Ovary (tissue), 7 donors: ENCODE measurements at regions not wholly inside any gene's neighbourhood (a gene's known extent, or its start where the extent isn't known, plus 50 kb on each side); places are given as distances from the start of the nearest gene placed in this dataset.

Experiments
- DNase-seq, 5 donors: peaks; one replicate each; pipeline ENCODE4 v3.0.0-alpha.2; 2019 to 2020
- H3K27ac ChIP-seq, 2 donors: fragments of 200-600 bp; one replicate each; pipeline versions ENCODE4 v1.5.1 to v1.8.0; 2019 to 2022
- H3K27me3 ChIP-seq: fragments of 200-600 bp; one replicate; pipeline ENCODE4 v1.8.0; 2022
- H3K36me3 ChIP-seq: fragments of 200-600 bp; sonication (generic); one replicate; pipeline ENCODE4 v1.5.1; 2019
- H3K4me1 ChIP-seq: one replicate; pipeline ENCODE4 v1.8.1; 2013; ENCODE audit warnings: mild to moderate bottlenecking, moderate library complexity; ENCODE audit not compliant: insufficient read depth
- H3K4me3 ChIP-seq: fragments of 200-600 bp; sonication (generic); one replicate; pipeline ENCODE4 v1.5.1; 2017
- H3K9me3 ChIP-seq, 2 donors: fragments of 200-600 bp in 1 of 2; sonication (generic) in 1 of 2; one replicate each; pipeline versions ENCODE4 v1.5.1 to v1.8.1; 2013 to 2019; ENCODE audit warnings: mild to moderate bottlenecking in 1 of 2, moderate library complexity in 1 of 2
- EP300 ChIP-seq: sonication (generic); formaldehyde crosslinking; IDR thresholded peaks from one replicate; pipeline ENCODE4 v1.6.1; 2017; ENCODE audit warnings: antibody characterized with exemption
- POLR2A ChIP-seq: fragments of 450-650 bp; IDR thresholded peaks from one replicate; pipeline ENCODE4 v1.6.1; 2017; ENCODE audit warnings: antibody characterized with exemption, mild to moderate bottlenecking, moderate library complexity
- WGBS, 3 donors: extraction: QIAGEN DNeasy Blood & Tissue Kit in 1 of 3; methylation state at CpG; one replicate each; pipeline versions ENCODE4 v1.1.5 to v1.1.7; 2013 to 2017; 5-methylcytosine and 5-hydroxymethylcytosine counted together
- intact Hi-C, 4 donors: fragments of 100-400 bp; cut with DNase I; formaldehyde crosslinking; loops; one replicate each; pipeline versions ENCODE4 v1.11.0 to v1.15.1; 2022 to 2023
- TF ChIP-seq, protein P1 (sequence below), 3 donors: fragments of 450-650 bp in 2 of 3; fragments of 200-600 bp in 1 of 3; IDR thresholded peaks; one replicate each; pipeline versions ENCODE4 v1.5.1 to v1.8.0; 2016 to 2022; ENCODE audit warnings: antibody characterized with exemption in 3 of 3, mild to moderate bottlenecking in 1 of 3
- donor health status: DM: no; HTN: no; CAD: no; lungs with moderate emphysema.
- donor health status: DM: no; HTN: no; CAD: no.
- donor health status: Bipolar disorder and iron deficiency.
- donor health status: DM: no; HTN: no; CAD: no.
- donor health status: DM: yes; HTN: yes; CAD: no.

DNA sequence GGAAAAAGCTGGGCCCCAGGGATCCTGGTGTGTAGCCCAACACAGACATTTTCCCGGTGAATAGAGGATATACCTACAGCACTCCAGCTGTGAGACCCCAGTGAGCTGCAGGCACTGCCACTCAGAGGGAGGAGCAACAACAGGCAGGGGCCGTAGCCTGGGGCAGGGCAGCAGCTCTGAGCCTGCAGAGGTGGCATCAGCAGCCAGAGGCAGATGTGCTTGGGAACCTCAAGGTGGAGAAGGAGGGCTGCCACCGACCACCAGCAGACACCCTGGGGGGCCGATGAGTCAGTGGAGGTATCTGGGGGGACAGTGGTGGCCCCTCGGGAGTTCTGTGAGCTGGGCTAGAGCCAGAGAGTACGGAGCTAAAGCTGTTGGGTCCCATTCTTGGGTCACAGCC is 110.2 kb upstream of the GDF10 start:
- WGBS, 3 donors, result 80 to 88% (median 85%) methylated on average over 5 to 6 of the region's 6 CpGs
- DNase-seq, result no peak
- intact Hi-C loops, result no loop called here

DNA sequence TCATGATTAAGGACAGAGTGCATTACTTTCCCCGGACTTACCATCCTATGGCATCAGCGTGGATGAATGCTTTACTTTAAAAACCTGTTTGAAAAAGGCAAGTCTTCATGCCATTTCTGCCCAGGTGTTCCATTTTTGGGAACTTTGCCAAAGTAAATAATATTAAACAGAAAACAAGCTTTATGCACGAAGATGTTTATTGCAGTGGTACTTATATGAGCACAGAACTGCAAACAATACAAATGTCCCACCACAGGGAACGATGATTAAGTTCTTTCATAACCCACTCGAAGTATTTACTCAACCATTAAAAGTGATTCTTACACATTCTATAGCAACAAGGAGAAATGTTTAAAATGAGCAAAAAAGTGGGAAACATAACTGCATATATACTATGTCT is 109.7 kb upstream of the GDF10 start:
- intact Hi-C loops, result no loop called here
- no peaks in the 10 kb centered on the region for H3K36me3 ChIP-seq
- no peak overlapping the region for H3K4me3 ChIP-seq
- DNase-seq, result no peak
- no peaks in the 10 kb centered on the region for H3K27me3 ChIP-seq
- no peak for TF ChIP-seq POLR2A
- TF ChIP-seq EP300, result no peak
- TF ChIP-seq, protein P1, sequence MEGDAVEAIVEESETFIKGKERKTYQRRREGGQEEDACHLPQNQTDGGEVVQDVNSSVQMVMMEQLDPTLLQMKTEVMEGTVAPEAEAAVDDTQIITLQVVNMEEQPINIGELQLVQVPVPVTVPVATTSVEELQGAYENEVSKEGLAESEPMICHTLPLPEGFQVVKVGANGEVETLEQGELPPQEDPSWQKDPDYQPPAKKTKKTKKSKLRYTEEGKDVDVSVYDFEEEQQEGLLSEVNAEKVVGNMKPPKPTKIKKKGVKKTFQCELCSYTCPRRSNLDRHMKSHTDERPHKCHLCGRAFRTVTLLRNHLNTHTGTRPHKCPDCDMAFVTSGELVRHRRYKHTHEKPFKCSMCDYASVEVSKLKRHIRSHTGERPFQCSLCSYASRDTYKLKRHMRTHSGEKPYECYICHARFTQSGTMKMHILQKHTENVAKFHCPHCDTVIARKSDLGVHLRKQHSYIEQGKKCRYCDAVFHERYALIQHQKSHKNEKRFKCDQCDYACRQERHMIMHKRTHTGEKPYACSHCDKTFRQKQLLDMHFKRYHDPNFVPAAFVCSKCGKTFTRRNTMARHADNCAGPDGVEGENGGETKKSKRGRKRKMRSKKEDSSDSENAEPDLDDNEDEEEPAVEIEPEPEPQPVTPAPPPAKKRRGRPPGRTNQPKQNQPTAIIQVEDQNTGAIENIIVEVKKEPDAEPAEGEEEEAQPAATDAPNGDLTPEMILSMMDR (IDR thresholded peaks at IDR 0.05), result no peak
- H3K4me1 ChIP-seq, result no peaks in the 10 kb centered on the region
- no peaks in the 10 kb centered on the region for H3K9me3 ChIP-seq
- 82 to 88% (median 86%) methylated on average over 5 of the region's 5 CpGs for WGBS, 3 donors
- no peak overlapping the region for H3K27ac ChIP-seq

More for the DNA sequence above, 110.2 kb upstream of the GDF10 start:
- no peak overlapping the region for H3K27ac ChIP-seq
- no peaks in the 10 kb centered on the region for H3K36me3 ChIP-seq
- TF ChIP-seq, protein P1 (IDR thresholded peaks at IDR 0.05), result no peak
- TF ChIP-seq EP300 (no peak), POLR2A (no peak)
- no peaks in the 10 kb centered on the region for H3K4me1 ChIP-seq
- H3K4me3 ChIP-seq, result no peak overlapping the region
- no peaks in the 10 kb centered on the region for H3K9me3 ChIP-seq
- H3K27me3 ChIP-seq, result no peaks in the 10 kb centered on the region

DNA sequence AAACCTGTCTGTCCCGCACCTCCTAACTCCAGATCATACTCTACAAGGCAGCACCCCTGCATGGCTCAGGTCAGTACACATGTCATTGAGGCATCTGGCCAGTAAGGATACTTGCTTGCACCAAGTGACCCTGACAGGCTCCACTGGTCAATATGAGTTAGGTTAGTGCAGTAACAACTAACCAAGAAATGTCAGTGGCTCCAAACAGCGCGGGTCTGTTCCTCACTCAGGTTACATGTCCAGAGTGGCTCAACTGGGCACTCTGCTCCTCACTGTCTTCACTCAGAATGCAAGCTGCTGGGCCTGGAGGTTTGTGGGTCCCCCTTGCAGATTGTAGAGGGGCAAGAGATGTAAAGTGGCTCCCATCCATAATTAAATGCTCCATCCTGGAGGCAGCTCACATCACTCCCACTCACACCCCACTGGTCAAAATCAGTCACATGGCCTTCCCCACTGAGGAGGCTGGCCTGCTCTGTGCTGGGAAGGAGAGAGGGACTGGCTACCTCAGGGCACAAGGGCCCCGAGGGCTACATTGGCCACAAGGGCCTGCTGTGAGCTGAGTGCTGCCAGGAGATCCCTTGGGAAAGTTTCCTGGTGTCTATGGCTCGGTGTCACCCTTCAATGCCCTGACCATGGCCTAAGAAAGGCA is 109.1 kb upstream of the GDF10 start:
- 90 to 94% (median 91%) methylated on average over 5 of the region's 5 CpGs for WGBS, 3 donors

DNA sequence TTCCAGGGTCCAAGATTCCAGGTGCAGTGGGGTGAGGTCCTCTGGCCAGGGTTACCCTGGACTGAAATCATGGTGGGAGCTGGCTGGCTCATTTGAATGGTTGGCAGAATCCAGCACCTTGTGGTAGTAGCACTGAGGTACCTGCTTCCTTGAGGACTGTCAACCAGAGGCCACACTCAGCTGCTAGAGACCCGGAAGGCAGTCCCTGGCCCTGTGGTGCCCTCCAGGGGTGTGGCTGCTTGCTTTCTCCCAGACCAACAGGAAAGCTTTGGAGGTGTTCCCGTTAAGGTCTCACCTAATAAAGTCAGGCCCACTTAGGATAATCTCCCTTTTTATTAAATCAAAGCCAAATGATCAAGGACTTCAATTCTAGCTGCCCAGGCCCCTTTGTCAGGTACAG is 107.7 kb upstream of the GDF10 start:
- TF ChIP-seq EP300 (no peak), POLR2A (no peak)
- TF ChIP-seq, protein P1 (IDR thresholded peaks at IDR 0.05), result no peak
- H3K27ac ChIP-seq, result no peak overlapping the region
- 68 to 85% (median 70%) methylated on average over 2 of the region's 2 CpGs for WGBS, 3 donors
- no peaks in the 10 kb centered on the region for H3K4me1 ChIP-seq
- no peaks in the 10 kb centered on the region for H3K9me3 ChIP-seq
- no peaks in the 10 kb centered on the region for H3K27me3 ChIP-seq
- no peak overlapping the region for H3K4me3 ChIP-seq
- no peaks in the 10 kb centered on the region for H3K36me3 ChIP-seq
- intact Hi-C loops, result no loop called here
- DNase-seq, result no peak

More for the DNA sequence above, 109.1 kb upstream of the GDF10 start:
- Histone ChIP-seq H3K9me3 (no peaks in the 10 kb centered on the region), H3K27ac (no peak overlapping the region), H3K27me3 (no peaks in the 10 kb centered on the region), H3K36me3 (no peaks in the 10 kb centered on the region), H3K4me3 (no peak overlapping the region), H3K4me1 (no peaks in the 10 kb centered on the region)
- TF ChIP-seq EP300, result no peak
- no peak for TF ChIP-seq POLR2A
- TF ChIP-seq, protein P1 (IDR thresholded peaks at IDR 0.05), result no peak
- DNase-seq, result no peak
- intact Hi-C loops, result no loop called here
